HG03469 (cell line): ENCODE measurements at regions not wholly inside any gene's neighbourhood (a gene's known extent, or its start where the extent isn't known, plus 50 kb on each side); places are given as distances from the start of the nearest gene placed in this dataset.
"Not testable (repeated sequence)": the region's sequence is repeated elsewhere in the genome, so short reads cannot be mapped to it uniquely, and the experiment has no call there.

ENCODE experiments used
- ATAC-seq: cut with Tn5 transposase; IDR thresholded peaks from one replicate; pipeline ENCODE4 v1.9.1; 2021; ENCODE audit warnings: mild to moderate bottlenecking, moderate library complexity, moderate number of reproducible peaks; ENCODE audit not compliant: unreplicated experiment

DNA sequence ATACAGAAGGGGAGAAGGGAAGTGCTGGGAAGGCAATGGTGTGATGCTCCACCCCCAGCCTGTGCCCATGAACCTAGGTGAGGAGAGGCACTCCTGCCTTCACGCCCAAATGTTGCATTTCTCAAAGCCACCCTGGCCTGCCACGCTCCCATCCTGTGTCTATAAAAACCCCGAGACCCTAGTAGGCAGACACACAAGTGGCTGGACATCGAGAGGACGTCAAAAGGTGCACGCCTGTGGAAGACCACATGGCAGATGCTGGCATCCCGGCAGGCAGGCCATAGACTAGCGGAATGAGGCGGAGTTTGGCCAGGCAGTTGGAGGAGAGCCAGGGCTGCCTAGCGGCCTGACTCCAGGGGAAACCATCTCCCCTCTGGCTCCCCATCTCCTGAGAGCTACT, 1168.5 kb upstream of the ADGRL2 start:
- no peak for ATAC-seq

DNA sequence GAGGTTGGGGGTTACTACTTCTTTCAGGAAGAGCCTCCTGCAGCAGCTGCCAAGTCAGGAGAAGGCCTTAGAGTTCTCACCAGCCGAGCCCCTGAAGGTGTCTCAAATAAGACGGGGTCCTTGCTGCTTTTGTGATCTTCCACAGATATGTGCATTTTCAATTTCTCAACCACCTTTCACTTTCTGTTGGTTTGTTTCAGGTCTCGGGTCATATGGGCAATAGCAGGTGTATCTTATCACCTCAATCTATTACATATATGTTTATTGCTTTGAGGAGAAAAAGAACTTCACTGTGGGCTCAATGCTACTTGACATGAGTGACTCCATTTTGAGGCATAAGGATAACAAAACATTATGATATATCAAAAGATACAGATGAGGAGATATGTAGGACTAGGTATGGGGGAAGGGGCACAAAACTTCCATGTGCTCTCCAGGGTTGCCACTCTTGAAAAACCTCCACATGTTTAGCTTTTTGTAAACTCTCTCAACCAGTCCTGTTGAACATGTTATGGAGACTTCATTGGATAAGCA, 1171.4 kb upstream of the ADGRL2 start:
- ATAC-seq = no peak

DNA sequence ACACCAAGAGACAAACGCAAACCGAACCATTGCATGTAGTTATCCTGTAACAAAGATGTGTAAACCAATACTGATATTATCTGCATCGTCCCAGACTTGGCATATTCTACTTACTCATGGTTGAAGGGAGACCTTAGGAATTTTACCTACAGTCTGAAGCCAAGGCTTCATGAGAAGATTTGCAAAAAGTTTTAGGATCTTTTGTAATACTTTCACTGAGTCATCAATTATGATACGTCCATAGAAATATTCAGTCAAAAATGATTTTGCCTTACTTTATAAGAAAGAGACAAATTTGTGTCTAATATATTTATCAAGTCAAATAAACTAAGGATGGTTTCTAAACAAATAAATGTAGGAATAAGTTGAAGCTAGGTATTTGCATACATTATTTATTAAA, 1176.1 kb upstream of the ADGRL2 start:
- ATAC-seq = no peak

DNA sequence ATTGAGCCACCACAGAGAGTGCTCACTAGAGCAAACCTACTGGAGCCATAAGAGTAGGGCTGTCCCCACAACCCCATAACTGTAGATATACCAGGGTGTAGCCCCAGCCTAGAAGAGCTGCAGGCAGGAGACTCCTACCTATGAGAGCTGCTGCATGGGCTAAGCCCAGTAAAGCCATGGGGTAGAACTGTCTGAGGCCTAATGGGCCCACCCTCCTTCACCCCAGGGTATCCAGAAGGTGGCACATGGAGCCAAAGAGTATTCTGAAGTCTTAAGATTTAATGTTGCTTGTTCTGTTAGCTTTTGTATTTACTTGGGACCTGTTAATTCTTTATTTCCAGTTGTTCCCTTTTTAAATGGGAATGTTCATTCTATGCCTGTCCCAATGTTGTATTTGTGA, 1193.7 kb upstream of the ADGRL2 start:
- no peak for ATAC-seq

DNA sequence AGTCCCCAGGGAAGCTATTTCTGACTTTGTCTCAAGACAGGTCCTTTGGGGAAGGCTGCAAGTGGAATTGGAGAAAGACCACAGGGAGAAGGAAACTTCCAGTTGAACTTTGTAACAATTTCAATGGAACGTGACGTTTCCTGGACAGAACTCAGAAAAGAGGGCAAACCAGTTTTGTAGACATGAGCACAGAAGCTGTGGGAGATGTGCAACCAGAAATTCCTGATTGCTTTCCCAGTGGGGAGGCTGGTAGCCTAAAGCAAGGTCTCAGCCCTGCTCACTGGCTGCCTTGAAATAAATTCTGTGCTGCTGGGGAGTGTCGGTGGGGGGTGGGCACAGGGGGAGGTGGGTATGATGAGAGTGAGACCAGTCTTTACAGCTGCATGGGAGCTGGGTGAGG, 1206.7 kb upstream of the ADGRL2 start:
- ATAC-seq = no peak

DNA sequence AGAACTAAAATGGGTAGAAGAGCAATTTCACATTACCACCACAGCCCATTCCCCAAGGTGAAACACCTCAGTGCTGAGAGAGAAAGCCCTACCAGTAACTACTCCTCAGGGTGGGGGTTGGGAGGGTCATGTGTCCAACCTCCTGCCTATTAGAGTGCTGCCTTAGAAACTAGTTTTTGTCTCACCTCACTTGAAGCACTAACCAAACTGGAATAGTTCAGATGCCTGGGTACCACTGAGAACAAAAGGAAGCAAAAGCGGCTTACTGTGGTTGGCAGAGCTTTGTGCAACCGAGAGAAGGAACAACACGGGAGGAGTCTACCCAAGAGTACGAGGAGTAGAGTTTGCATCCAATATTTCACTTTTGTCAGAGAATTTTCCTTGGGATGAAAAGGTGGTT, 1207.5 kb upstream of the ADGRL2 start:
- no peak for ATAC-seq

DNA sequence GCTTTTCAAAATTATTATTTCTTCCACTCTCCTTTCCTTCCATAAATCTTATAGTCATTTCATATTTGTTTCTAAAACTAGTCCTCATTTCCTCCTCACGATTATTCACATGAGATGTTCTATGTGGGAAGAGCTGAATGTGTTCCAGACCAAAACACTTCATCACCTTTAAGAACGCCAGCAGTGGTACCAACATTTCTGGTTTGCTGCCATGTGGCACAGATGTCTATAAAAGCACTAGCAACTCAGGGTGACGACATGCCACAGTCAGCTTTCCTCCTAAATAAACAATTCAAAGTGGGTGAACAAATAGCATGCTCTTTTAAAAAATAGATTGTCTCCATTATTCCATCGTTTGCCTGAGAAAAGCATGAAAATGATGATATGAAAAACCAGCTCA, 1217.8 kb upstream of the ADGRL2 start:
- ATAC-seq = no peak

DNA sequence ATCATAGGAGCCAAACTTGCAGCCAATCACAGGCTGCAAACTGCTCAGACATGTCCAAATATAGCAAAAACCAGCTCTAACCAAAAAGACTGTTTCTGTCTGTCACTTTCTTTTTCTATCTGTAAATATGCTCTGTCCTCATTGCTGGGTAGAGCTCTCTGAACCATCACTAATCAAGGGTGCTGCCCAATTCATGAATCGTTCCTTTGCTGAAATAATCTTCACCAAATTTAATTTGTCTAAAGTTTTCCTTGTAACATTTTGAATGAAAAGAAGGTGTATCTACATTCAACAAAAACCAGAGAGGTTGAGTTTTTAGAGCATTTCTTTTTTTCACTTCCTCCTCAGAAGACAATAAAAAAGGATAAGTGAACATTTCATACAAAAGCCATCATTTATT, 1221.7 kb upstream of the ADGRL2 start:
- ATAC-seq = no peak

DNA sequence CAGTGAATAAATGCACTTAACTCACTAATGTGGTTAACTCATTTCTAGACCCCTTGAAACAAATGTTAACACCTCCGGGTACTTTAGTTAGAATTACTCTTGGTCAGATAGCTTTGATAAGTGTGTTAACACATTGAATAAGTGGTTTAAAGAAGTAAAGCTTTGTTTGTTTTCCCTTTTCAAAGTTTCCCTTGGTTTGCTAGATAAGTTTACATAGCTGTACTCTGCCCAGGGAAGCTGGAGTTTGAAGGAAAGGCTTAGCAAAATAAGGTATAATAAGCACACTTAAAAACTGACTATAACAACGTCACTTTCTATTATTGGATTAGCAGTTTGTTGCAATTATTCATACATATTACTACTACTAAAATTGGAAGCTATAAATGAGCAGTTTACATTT, 1233.9 kb upstream of the ADGRL2 start:
- no peak for ATAC-seq

DNA sequence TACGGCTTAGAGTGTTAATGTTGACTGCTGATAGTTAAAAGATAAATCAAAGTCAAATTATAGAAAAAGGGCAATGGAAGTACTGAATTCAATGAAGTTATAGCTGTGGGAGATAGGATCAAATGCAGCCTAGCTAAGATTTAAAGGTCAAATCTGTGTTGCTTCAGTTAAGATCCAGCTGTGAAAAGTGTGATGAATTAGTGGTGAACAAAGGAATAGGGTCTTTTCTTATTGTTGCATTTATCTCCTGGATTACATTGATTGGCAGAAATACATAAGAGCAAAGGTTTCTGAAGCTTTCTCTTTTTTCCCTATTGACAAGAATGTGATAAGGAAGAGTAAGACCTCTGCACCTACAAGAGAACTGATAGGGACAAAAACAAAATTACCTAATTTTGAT, 1234.6 kb upstream of the ADGRL2 start:
- ATAC-seq = no peak

DNA sequence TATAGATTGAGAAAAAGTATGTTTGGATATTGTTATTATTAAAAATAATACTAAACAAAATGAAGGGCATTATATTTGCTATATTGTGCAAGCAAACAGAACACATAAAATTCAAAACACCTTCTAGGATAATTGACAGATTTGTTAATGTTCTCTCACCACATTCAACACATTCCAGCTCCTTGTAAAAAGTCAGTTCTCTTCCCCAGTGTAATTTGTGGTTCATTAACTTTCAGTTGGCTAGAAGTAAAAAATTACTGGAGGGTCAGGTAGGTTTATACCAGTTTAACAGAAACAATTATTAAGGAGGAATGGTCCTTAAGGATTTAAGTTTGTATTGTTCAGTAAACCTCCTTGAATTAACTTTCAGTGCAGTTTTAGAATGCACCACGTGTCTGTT, 1235.3 kb upstream of the ADGRL2 start:
- ATAC-seq = no peak

DNA sequence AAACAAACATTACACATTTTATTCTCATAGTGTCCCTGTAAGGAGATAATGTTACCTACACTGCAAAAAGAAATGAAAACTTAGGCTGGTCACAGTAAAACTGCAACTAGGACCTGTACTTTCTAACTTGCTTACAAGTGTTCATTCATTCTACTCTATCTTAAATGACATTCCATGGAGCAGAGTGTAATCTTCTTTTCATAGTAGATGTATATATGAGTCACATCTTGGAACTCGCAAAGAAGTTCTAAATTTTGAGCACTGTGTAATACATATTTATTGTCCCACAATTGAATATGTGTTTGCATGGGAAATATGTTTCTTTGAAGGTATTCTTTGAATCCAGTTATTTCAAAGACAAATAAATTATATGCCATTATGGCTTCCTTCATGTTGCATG, 1258.5 kb upstream of the ADGRL2 start:
- no peak for ATAC-seq

DNA sequence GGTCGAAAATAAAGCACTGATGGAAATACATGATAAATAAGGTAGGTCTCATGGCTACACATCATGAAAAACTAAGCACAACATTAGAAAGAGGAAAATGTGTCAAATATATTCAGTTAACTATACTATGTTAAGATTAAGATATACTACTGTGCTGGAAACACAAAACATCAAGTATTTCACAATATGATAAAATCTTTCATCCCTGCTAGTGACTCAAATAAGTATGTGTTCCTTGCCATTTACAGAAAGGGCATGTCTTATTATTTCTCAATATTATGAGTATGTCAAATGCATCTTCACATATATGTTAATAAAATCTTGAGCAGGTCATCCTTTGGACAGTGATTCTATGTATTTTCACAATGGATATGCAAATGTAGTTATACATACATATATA, 1260.1 kb upstream of the ADGRL2 start:
- ATAC-seq = no peak

DNA sequence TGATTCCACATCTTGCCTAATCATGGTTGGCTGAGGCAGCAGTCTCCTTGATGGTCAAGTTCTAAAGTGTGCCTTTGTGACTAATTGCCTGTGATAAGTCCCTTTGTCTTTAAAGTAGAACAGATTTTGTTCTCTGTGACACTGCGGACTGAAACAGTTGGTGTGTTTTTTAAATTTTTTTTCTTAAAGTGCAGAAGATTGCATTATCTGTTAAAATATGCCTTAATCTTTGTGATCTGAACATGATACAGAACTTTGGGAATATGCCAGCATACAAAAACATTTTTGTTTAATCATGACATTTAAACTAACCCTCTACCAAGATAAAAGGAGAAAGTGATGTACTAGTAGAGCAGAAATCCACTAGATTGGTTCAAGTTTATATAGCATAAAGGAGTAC, 1260.6 kb upstream of the ADGRL2 start:
- ATAC-seq = no peak

DNA sequence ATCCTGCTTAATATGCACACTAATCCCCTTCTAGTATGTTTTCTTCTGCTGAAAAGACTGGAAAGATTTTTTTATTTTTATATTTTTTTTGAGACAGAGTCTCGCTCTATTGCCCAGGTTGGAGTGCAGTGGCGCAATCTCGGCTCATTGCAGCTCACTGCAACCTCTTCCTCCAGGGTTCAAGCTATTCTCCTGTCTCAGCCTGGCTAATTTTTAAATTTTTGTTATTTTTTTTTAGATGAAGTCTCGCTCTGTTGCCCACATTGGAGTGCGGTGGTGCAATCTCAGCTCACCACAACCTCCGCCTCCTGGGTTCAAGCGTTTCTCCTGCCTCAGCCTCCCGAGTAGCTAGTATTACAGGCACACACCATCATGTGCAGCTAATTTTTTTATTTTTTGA, 1261.4 kb upstream of the ADGRL2 start:
- not testable (repeated sequence) for ATAC-seq

DNA sequence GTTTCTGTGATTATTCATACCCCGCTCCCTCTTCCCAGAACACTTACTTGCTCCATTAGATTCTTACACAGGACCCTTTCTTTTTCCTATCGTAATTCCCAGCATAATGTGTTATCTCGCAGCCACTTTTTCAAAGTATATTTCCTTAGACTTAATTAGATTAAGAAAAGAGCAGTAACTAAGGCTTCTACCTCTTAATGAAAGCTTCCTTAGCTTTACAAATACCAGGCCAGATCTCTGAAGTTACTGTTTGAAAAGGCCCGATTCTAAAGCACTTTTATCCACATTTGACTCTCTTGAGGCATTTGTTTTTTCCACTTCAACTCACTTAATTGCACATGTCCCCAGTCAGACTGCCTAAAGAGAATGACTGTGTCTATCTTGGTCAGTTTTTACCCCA, 1264.3 kb upstream of the ADGRL2 start:
- ATAC-seq = no peak

DNA sequence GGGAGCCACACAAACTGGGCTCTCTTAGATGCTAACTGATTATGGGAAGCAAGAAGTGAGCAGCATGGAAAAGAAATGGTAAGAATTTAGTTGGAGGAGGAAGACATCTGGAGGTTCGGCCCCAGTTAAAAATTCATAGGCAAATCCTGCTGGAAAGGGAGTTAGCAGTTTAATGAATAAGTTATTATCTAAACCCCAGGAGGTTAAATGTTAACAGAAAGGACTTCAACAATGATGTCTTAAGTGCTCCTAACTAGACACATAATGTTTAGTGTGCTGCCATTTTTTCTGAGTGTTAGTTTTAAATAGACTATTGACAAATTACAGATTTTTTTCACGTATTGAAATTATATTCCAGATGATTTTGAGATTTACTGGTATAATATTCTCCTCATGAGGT, 1265.3 kb upstream of the ADGRL2 start:
- no peak for ATAC-seq

DNA sequence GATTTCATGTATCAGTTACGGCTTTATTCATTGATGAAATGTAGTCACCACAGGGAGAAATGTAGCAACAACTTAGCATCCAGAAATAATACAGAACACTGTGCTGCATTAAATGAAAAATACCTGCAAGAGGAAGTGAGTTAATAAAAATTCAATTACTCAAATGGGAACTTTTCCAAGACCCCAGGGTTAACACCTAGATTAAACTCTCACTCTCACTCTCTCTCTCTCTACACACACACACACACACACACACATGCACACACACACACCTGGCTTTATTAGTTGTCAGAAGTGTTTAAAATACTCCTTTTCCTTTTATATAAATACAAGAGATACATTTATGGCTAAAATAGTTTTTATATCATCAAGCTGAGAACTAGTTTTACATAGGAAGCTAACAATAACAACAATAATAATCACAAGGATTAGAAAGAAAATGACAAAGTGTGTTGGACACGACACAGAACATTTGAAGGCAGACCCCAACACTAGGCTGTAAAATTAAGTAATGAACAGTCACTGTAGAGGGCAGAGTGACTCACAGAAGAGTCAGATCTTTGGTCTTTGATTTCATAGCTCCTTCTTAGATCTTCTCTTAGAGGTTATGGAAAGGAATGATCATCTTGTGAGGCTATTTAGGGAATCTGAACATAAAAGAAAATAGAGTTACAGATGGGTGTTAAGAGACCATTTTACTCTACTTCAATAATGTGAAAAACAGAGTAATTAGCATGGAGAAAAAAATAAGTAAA, 1266.0 kb upstream of the ADGRL2 start:
- no peak for ATAC-seq

DNA sequence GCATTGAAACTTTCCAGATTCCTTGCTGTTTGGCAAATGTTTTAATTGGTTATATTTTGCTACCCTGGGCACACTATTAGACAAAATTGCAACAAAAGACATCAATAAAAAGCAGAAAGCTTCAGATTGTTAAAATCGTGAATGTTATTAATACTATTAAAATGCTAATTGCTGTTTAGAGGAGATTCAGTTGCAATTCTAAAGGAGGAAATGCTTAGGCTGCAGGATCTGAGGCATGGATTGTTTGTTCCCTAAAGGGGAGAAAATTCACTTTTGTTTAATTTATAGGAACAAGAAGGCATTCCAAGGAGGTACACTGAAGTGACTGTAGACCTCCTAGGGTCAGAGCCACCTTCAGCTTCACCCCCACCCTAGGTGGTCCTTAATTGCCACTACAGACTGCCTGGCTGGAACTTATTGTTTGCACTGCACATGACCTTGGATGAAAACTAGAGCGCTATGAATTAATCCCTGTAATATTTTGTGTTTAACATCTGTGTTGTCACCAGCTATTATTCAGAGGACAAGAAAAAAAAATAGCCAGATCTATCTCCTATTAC, 1266.9 kb upstream of the ADGRL2 start:
- ATAC-seq = no peak

DNA sequence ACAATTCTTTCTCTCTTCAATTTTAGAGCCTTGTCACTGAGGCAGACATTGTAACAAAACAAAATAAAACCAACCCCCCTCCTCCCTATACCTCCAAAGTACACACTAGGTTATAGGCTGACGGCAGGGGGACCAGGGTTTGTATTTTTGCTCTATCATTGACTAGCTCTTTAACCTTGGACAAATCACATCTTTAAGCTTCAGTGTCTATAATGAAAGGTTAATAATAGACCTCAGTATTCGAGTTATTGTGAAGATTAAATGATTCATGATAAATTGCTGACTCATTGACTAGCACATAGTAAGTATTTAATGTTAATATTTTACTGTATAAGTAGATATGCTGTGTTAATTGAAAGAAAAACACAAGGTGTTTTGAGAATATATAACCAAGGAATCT, 1267.6 kb upstream of the ADGRL2 start:
- no peak for ATAC-seq

DNA sequence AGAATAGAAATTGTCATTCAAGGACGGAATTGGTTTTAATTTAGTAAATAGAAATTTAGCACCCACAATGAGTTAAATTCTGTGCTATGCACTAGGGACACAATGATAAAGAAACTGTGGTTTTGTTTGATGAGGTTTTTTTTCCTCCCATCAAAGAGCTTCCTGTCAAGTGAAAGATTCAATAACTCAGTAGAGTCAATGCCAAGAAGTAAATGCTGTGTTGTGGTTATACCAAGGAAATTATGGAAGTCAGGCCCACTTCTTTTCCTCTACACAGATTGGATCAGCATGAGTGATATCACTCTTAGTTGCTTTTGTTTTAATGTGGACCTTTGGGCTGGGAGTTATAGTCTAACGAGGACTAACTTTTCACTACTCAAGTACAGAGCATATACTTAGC, 1269.6 kb upstream of the ADGRL2 start:
- ATAC-seq = no peak

DNA sequence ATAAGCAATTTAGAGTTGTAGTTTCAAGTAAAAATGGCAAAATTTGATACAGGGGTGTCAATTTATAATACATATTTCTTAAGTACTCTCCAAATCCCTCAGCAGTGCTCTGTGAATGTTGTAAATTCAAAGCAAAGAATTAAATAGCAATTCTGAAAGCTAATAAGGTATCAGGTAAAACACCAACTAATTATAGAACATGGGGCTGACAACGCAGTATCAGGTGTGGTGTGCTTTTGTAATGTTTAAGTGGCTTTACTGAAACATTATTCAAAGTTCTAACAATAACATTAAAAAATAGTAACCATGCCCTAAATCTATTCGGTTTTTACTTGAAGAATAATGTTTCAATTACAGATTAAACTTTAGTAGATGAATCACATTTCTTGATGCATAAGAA, 1271.2 kb upstream of the ADGRL2 start:
- no peak for ATAC-seq

DNA sequence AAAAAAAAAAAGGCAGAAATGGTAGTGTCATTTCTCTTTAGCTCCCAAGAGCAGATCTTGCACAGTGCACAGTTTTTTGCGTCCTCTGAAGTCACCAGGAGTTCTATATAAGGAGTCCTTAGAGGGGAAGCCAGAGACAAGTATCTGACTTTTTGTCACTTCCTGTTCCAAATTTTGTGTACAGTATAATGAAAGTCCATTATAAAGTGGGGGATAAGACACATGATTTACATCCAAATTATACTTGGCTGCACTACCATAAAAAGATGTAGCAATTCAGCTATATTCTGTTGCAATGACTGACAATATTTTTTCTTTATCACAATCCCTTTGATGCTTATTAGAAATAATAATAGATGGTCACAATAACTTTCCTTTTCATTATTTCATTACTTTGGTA, 1276.9 kb upstream of the ADGRL2 start:
- ATAC-seq = no peak
